Lower leg skin (tissue), 4 donors: ENCODE measurements at regions not wholly inside any gene's neighbourhood (a gene's known extent, or its start where the extent isn't known, plus 50 kb on each side); places are given as distances from the start of the nearest gene placed in this dataset.
"Not testable (repeated sequence)": the region's sequence is repeated elsewhere in the genome, so short reads cannot be mapped to it uniquely, and the experiment has no call there.

Experiments used
- DNase-seq, 2 donors: peaks; one replicate each; pipeline ENCODE4 v3.0.0-alpha.2; 2019; ENCODE audit warnings: low spot score in 2 of 2
- H3K4me3 ChIP-seq: fragments of 200-600 bp; sonication (generic); 2 replicates; pipeline ENCODE4 v1.5.1; 2017; ENCODE audit warnings: mild to moderate bottlenecking, low read depth; ENCODE audit not compliant: poor library complexity, severe bottlenecking
- CTCF ChIP-seq, 3 donors: fragments of 450-650 bp; IDR thresholded peaks; one replicate each; pipeline ENCODE4 v1.5.1; 2016; ENCODE audit warnings: antibody characterized with exemption in 3 of 3, mild to moderate bottlenecking in 3 of 3, moderate library complexity in 2 of 3
- POLR2A ChIP-seq, 2 donors: fragments of 450-650 bp; IDR thresholded peaks; one replicate each; pipeline ENCODE4 v1.6.1; 2016 to 2017; ENCODE audit warnings: antibody characterized with exemption in 2 of 2, mild to moderate bottlenecking in 1 of 2, moderate library complexity in 1 of 2
- WGBS, 2 donors: methylation state at CpG; one replicate each; pipeline ENCODE4 v1.1.5; 2018; 5-methylcytosine and 5-hydroxymethylcytosine counted together
- intact Hi-C: fragments of 100-400 bp; cut with DNase I; formaldehyde crosslinking; loops from one replicate; pipeline ENCODE4 v1.15.0; 2023; ENCODE audit warnings: low total_unique reads

- no peak for DNase-seq
- intact Hi-C loops, result no loop called here
- TF ChIP-seq POLR2A (IDR thresholded peaks at IDR 0.05), result no peak
- TF ChIP-seq CTCF (IDR thresholded peaks at IDR 0.05), result no peak
- no peak overlapping the region for H3K4me3 ChIP-seq
These were observed 1490.7 kb downstream of the SUCLG1 start for GRCh38 chr2:82968358-82968757.

- intact Hi-C loops, result no loop called here
- TF ChIP-seq CTCF (IDR thresholded peaks at IDR 0.05) (no peak), POLR2A (IDR thresholded peaks at IDR 0.05) (no peak)
- no peak for DNase-seq
- H3K4me3 ChIP-seq, result no peak overlapping the region
- WGBS, 2 donors, result 72% methylated on average over 4 of the region's 4 CpGs
These were observed 1494.7 kb downstream of the SUCLG1 start for GRCh38 chr2:82964341-82964740.

- intact Hi-C loops, result no loop called here
- TF ChIP-seq CTCF (IDR thresholded peaks at IDR 0.05) (no peak), POLR2A (IDR thresholded peaks at IDR 0.05) (no peak)
- no peak overlapping the region for H3K4me3 ChIP-seq
- no peak for DNase-seq
- WGBS, 2 donors, result 86 to 90% methylated on average over 5 of the region's 5 CpGs
These were observed 1499.4 kb downstream of the SUCLG1 start for GRCh38 chr2:82959727-82960126.

GRCh38 chr2:82954868-82955267, 1504.2 kb downstream of the SUCLG1 start:
- 71 to 79% methylated on average over 1 of the region's 1 CpG for WGBS, 2 donors
- TF ChIP-seq CTCF (IDR thresholded peaks at IDR 0.05), result no peak
- TF ChIP-seq POLR2A (IDR thresholded peaks at IDR 0.05), result no peak

GRCh38 chr2:82939211-82939610, 1519.9 kb downstream of the SUCLG1 start:
- no peak overlapping the region for H3K4me3 ChIP-seq
- WGBS, 2 donors, result 92 to 94% methylated on average over 1 of the region's 1 CpG
- no peak for DNase-seq
- no peak for TF ChIP-seq POLR2A (IDR thresholded peaks at IDR 0.05)
- no peak for TF ChIP-seq CTCF (IDR thresholded peaks at IDR 0.05)
- intact Hi-C loops, result no loop called here

More at GRCh38 chr2:82954868-82955267, 1504.2 kb downstream of the SUCLG1 start:
- DNase-seq, result no peak
- no peak overlapping the region for H3K4me3 ChIP-seq
- intact Hi-C loops, result no loop called here

- 94 to 96% methylated on average over 21 to 34 of the region's 40 CpGs for WGBS, 2 donors
- H3K4me3 ChIP-seq, DNase-seq, intact Hi-C loops: not testable (repeated sequence)
These were observed 1520.7 kb downstream of the SUCLG1 start for GRCh38 chr2:82938321-82938845.
